ENCODE measurements at regions not wholly inside any gene's neighbourhood (a gene's known extent, or its start where the extent isn't known, plus 50 kb on each side); places are given as distances from the start of the nearest gene placed in this dataset.

DNA sequence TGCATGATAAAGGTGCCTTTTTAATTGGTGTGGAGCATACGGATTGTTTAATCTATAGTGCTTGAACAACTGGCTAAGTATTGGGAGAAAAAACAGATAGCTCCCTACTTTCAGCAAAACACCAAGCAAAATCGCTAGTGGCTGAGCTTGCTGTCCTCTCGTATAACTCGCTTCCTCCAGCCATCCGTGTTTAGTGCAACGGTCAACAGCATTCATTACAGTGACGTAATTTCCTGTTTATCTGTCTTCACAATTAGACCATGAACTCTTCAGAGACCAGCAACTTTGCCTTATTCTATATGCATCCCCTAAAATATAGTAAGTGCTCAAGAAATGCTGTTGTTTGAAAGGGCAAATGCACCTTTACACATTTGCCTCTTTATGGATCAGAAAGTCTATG lies 511.9 kb downstream of the HAPSTR1 start:
- no peak overlapping the region for H3K4me3 ChIP-seq
- no peak for DNase-seq (ENCODE audit: low spot score in 2 of 2)
- H3K36me3 ChIP-seq: no peaks in the 10 kb centered on the region
- no peaks in the 10 kb centered on the region for H3K4me1 ChIP-seq
- intact Hi-C loops (cut with DNase I; ENCODE audit: low total_unique reads): no loop called here
- H3K9me3 ChIP-seq: no peaks in the 10 kb centered on the region
- TF ChIP-seq POLR2AphosphoS5 (IDR thresholded peaks at IDR 0.05): no peak
- no peak for TF ChIP-seq CTCF (IDR thresholded peaks at IDR 0.05)
- no peak for TF ChIP-seq POLR2A (IDR thresholded peaks at IDR 0.05)
- no peaks in the 10 kb centered on the region for H3K27me3 ChIP-seq
- H3K27ac ChIP-seq: no peak overlapping the region

GRCh38 chr16:9607515-9608230 lies 516.2 kb downstream of the HAPSTR1 start:
- intact Hi-C loops (cut with DNase I; ENCODE audit: low total_unique reads): no loop called here
- no peak overlapping the region for H3K4me3 ChIP-seq

DNA sequence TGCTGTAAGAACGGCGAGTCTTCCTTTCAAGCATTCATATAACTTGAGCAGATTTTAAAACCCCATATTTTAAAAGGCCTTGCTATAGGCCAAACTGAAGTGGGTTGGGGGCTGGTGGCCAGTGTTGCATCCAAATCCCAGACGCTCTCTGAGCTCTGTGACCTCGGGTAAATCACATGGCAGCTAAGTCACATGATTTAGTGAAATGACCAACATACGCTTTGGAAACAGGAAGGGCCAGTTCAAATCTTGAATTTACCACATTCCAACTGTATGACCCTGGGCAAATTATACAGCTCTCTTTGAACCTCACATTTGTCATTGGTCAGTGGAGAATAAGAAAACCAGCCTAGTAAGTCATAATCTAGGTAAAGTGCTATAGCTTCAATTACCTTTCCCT lies 519.3 kb downstream of the HAPSTR1 start:
- no peaks in the 10 kb centered on the region for H3K4me1 ChIP-seq
- no peaks in the 10 kb centered on the region for H3K27me3 ChIP-seq
- H3K27ac ChIP-seq: no peak overlapping the region
- TF ChIP-seq POLR2AphosphoS5 (IDR thresholded peaks at IDR 0.05) (no peak), CTCF (IDR thresholded peaks at IDR 0.05) (no peak), POLR2A (IDR thresholded peaks at IDR 0.05) (no peak)
- no peaks in the 10 kb centered on the region for H3K9me3 ChIP-seq
- no peak for DNase-seq (ENCODE audit: low spot score in 2 of 2)
- no peaks in the 10 kb centered on the region for H3K36me3 ChIP-seq
- no peak overlapping the region for H3K4me3 ChIP-seq
- intact Hi-C loops (cut with DNase I; ENCODE audit: low total_unique reads): no loop called here

More at GRCh38 chr16:9607515-9608230, 516.2 kb downstream of the HAPSTR1 start:
- TF ChIP-seq POLR2AphosphoS5 (IDR thresholded peaks at IDR 0.05): no peak
- no peak for TF ChIP-seq POLR2A (IDR thresholded peaks at IDR 0.05)
- no peak for TF ChIP-seq CTCF (IDR thresholded peaks at IDR 0.05)
- Histone ChIP-seq H3K4me1 (no peaks in the 10 kb centered on the region), H3K9me3 (no peaks in the 10 kb centered on the region), H3K27ac (no peak overlapping the region), H3K27me3 (no peaks in the 10 kb centered on the region), H3K36me3 (no peaks in the 10 kb centered on the region)
- no peak for DNase-seq (ENCODE audit: low spot score in 2 of 2)

- TF ChIP-seq POLR2AphosphoS5 (IDR thresholded peaks at IDR 0.05): no peak
- TF ChIP-seq POLR2A (IDR thresholded peaks at IDR 0.05): no peak
- TF ChIP-seq CTCF (IDR thresholded peaks at IDR 0.05): no peak
- H3K27me3 ChIP-seq: no peaks in the 10 kb centered on the region
- no peak for DNase-seq (ENCODE audit: low spot score in 2 of 2)
- H3K36me3 ChIP-seq: no peaks in the 10 kb centered on the region
- H3K4me3 ChIP-seq: no peak overlapping the region
- no peaks in the 10 kb centered on the region for H3K9me3 ChIP-seq
- no peaks in the 10 kb centered on the region for H3K4me1 ChIP-seq
- intact Hi-C loops (cut with DNase I; ENCODE audit: low total_unique reads): no loop called here
- H3K27ac ChIP-seq: no peak overlapping the region
Measured at GRCh38 chr16:9612267-9612666, 520.8 kb downstream of the HAPSTR1 start.

- DNase-seq (ENCODE audit: low spot score in 2 of 2): no peak
- no peaks in the 10 kb centered on the region for H3K9me3 ChIP-seq
- H3K36me3 ChIP-seq: no peaks in the 10 kb centered on the region
- no peak overlapping the region for H3K27ac ChIP-seq
- no peaks in the 10 kb centered on the region for H3K27me3 ChIP-seq
- intact Hi-C loops (cut with DNase I; ENCODE audit: low total_unique reads): no loop called here
- no peaks in the 10 kb centered on the region for H3K4me1 ChIP-seq
- no peak overlapping the region for H3K4me3 ChIP-seq
- TF ChIP-seq CTCF (IDR thresholded peaks at IDR 0.05): no peak
- no peak for TF ChIP-seq POLR2AphosphoS5 (IDR thresholded peaks at IDR 0.05)
- TF ChIP-seq POLR2A (IDR thresholded peaks at IDR 0.05): no peak
Measured at GRCh38 chr16:9614389-9614788, 522.9 kb downstream of the HAPSTR1 start.

Measured in breast epithelium (tissue), 4 donors.